ENCODE measurements at regions not wholly inside any gene's neighbourhood (a gene's known extent, or its start where the extent isn't known, plus 50 kb on each side); places are given as distances from the start of the nearest gene placed in this dataset.

GRCh38 chr5:145393426-145393825 is 441.7 kb downstream of the PRELID2 start:
- TF ChIP-seq CTCF (IDR thresholded peaks at IDR 0.05) (no peak), POLR2A (IDR thresholded peaks at IDR 0.05) (no peak)

All from heart left ventricle (tissue), 13 donors.